Mesothelial cell of epicardium (in vitro differentiated cells): ENCODE measurements at regions not wholly inside any gene's neighbourhood (a gene's known extent, or its start where the extent isn't known, plus 50 kb on each side); places are given as distances from the start of the nearest gene placed in this dataset.
A peak's percentile ranks its signal among the peaks of the same experiment; 100 is the strongest.

Experiments
- DNase-seq, 2 experiments: peaks; one replicate each; pipeline ENCODE4 v3.0.0; 2021; ENCODE audit warnings: low spot score in 2 of 2; ENCODE audit not compliant: unreplicated experiment in 2 of 2
- H3K27ac Mint-ChIP-seq: 2 replicates; pipeline ENCODE4 v1.8.0; 2021; ENCODE audit warnings: mixed read lengths
- H3K27me3 Mint-ChIP-seq: 2 replicates; pipeline ENCODE4 v1.8.0; 2021; ENCODE audit warnings: low read depth, mixed read lengths
- H3K36me3 Mint-ChIP-seq: 2 replicates; pipeline ENCODE4 v1.8.0; 2021; ENCODE audit warnings: mixed read lengths
- H3K4me1 Mint-ChIP-seq: 2 replicates; pipeline ENCODE4 v1.8.0; 2021; ENCODE audit warnings: mixed read lengths
- H3K4me3 Mint-ChIP-seq: 2 replicates; pipeline ENCODE4 v1.8.0; 2021; ENCODE audit warnings: mild to moderate bottlenecking, moderate library complexity, mixed read lengths
- H3K9me3 Mint-ChIP-seq: 2 replicates; pipeline ENCODE4 v1.8.0; 2021; ENCODE audit warnings: mixed read lengths
- TF ChIP-seq, protein P1 (sequence below): fragments of 200-600 bp; sonication (generic); IDR thresholded peaks from one replicate; pipeline ENCODE4 v1.5.0; 2021; ENCODE audit warnings: antibody characterized with exemption; ENCODE audit not compliant: unreplicated experiment

DNA sequence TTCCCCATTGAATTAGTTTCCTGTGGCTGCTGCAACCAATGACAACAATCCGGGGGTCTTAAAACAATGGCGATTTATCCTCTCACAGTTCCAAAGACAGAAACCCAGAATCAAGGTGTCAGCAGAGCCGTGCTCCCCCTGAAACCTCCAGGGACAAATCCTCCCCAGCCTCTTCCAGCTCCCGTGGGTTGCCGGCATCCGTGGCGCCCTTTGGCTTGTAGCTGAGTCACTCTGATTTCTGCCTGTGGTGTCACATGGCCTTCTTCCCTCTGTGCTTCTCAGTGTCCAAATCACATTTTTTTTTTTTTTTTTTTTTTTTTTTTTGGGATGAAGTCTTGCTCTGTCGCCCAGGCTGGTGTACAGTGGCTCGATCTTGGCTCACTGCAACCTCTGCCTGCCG lies 64.5 kb upstream of the STX18 start:
- Mint-ChIP-seq H3K9me3 (peaks cover 3% of the 10 kb centered on the region), H3K36me3 (peaks cover 6% of the 10 kb centered on the region), H3K27ac (no peak overlapping the region), H3K27me3 (no peaks in the 10 kb centered on the region), H3K4me3 (no peak overlapping the region), H3K4me1 (peaks cover 14% of the 10 kb centered on the region)
- TF ChIP-seq, protein P1, sequence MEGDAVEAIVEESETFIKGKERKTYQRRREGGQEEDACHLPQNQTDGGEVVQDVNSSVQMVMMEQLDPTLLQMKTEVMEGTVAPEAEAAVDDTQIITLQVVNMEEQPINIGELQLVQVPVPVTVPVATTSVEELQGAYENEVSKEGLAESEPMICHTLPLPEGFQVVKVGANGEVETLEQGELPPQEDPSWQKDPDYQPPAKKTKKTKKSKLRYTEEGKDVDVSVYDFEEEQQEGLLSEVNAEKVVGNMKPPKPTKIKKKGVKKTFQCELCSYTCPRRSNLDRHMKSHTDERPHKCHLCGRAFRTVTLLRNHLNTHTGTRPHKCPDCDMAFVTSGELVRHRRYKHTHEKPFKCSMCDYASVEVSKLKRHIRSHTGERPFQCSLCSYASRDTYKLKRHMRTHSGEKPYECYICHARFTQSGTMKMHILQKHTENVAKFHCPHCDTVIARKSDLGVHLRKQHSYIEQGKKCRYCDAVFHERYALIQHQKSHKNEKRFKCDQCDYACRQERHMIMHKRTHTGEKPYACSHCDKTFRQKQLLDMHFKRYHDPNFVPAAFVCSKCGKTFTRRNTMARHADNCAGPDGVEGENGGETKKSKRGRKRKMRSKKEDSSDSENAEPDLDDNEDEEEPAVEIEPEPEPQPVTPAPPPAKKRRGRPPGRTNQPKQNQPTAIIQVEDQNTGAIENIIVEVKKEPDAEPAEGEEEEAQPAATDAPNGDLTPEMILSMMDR, result no peak
- no peak for DNase-seq

DNA sequence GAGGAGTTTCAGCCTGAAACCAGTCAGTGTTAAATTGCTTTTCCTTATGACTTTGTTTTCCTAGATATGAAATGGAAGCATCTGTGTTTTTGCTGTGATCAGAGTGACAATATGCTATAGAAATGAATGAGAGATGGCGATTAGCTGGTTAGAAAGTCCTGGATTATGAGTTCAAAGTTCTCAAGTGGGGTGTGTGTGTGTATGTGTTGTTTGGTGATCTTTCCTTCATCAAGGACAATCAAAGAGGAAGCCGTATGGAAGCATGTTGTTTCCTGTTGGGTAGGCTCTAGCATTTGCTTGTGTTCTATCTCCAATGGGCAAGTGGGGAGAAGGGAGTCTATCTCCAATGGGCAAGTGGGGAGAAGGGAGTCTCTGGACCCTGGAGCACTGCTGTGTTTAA lies 64.0 kb upstream of the STX18 start:
- Mint-ChIP-seq H3K4me3 (no peak overlapping the region), H3K27me3 (no peaks in the 10 kb centered on the region)

DNA sequence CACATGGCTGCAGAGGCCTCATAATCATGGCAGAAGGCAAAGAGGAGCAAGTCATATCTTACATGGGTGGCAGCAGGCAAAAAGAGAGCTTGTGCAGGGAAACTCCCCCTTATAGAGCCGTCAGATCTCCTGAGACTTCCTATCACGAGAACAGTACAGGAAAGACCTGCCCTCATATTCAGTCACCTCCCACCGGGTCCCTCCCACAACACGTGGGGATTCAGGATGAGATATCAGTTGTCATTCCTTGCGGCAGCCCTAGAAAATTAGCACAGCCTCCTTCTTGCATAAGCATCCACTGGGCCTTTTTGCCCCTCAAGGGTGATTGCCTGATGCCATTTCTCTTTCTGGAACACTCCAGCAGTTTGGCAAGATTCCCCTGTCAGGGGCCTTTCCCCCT lies 61.7 kb upstream of the STX18 start:
- Mint-ChIP-seq H3K9me3 (peaks cover 3% of the 10 kb centered on the region), H3K27ac (peak overlapping the region; percentile 45), H3K36me3 (peaks cover 10% of the 10 kb centered on the region), H3K4me3 (no peak overlapping the region), H3K4me1 (peaks cover 14% of the 10 kb centered on the region), H3K27me3 (no peaks in the 10 kb centered on the region)
- TF ChIP-seq, protein P1, result no peak
- DNase-seq, result no peak

More for the DNA sequence above, 64.0 kb upstream of the STX18 start:
- H3K27ac Mint-ChIP-seq, result no peak overlapping the region
- H3K36me3 Mint-ChIP-seq, result peaks cover 6% of the 10 kb centered on the region
- H3K4me1 Mint-ChIP-seq, result peaks cover 14% of the 10 kb centered on the region
- no peak for DNase-seq
- TF ChIP-seq, protein P1, result no peak
- H3K9me3 Mint-ChIP-seq, result peaks cover 3% of the 10 kb centered on the region

DNA sequence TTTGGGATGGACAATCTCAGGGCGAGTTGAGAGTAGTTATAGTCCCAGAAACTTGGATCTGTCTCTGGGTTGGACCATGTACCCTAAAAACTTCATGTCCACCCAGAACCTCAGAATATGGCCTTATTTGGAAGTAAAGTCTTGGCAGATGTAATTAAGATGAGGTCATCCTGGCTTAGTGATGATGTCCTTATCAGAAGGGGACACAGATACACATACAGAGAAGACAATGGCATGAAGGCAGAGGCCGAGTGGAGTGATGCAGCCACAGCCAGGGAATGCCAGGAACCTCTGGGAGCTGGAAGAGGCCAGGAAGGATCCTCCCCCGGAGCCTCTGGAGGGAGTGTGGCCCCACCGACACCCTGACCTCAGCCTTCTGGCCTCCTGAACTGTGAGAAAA lies 61.2 kb upstream of the STX18 start:
- Mint-ChIP-seq H3K4me3 (no peak overlapping the region), H3K27ac (no peak overlapping the region), H3K36me3 (peaks cover 10% of the 10 kb centered on the region), H3K4me1 (peaks cover 10% of the 10 kb centered on the region), H3K27me3 (no peaks in the 10 kb centered on the region), H3K9me3 (peaks cover 3% of the 10 kb centered on the region)
- DNase-seq, result no peak
- TF ChIP-seq, protein P1, result no peak

GRCh38 chr4:4602468-4602867 lies 60.6 kb upstream of the STX18 start:
- DNase-seq, result no peak
- TF ChIP-seq, protein P1, result no peak
- Mint-ChIP-seq H3K4me1 (peaks cover 6% of the 10 kb centered on the region), H3K36me3 (peaks cover 10% of the 10 kb centered on the region), H3K27me3 (no peaks in the 10 kb centered on the region), H3K4me3 (no peak overlapping the region), H3K9me3 (peaks cover 3% of the 10 kb centered on the region), H3K27ac (no peak overlapping the region)

GRCh38 chr4:4601803-4602369 lies 60.0 kb upstream of the STX18 start:
- no peak for DNase-seq
- Mint-ChIP-seq H3K36me3 (peaks cover 10% of the 10 kb centered on the region), H3K9me3 (peaks cover 3% of the 10 kb centered on the region), H3K4me3 (no peak overlapping the region), H3K4me1 (peaks cover 6% of the 10 kb centered on the region), H3K27ac (no peak overlapping the region), H3K27me3 (no peaks in the 10 kb centered on the region)
- TF ChIP-seq, protein P1, result no peak
